ENCODE measurements at regions not wholly inside any gene's neighbourhood (a gene's known extent, or its start where the extent isn't known, plus 50 kb on each side); places are given as distances from the start of the nearest gene placed in this dataset.

DNA sequence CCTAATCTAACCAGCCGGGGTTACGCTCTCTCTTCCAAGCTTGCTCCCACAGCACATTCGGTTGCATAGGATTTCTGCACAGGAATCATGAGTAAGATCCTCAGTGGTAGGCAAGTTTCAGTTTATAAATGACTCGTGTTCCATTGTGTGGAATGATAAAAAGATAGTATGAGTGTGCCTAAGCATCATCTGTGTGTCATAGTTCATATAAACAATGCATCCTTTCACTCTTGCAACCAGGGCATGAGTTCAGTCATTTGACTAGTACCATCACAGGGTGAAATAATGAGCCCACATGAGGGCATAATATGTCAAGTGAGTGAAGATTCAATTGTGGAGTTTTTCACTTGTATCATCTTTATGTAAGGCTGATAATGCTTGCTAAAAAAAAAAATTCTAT, 417.1 kb upstream of the CDH2 start:
- no peak for TF ChIP-seq POLR2A (IDR thresholded peaks at IDR 0.05)
- TF ChIP-seq, protein P1, sequence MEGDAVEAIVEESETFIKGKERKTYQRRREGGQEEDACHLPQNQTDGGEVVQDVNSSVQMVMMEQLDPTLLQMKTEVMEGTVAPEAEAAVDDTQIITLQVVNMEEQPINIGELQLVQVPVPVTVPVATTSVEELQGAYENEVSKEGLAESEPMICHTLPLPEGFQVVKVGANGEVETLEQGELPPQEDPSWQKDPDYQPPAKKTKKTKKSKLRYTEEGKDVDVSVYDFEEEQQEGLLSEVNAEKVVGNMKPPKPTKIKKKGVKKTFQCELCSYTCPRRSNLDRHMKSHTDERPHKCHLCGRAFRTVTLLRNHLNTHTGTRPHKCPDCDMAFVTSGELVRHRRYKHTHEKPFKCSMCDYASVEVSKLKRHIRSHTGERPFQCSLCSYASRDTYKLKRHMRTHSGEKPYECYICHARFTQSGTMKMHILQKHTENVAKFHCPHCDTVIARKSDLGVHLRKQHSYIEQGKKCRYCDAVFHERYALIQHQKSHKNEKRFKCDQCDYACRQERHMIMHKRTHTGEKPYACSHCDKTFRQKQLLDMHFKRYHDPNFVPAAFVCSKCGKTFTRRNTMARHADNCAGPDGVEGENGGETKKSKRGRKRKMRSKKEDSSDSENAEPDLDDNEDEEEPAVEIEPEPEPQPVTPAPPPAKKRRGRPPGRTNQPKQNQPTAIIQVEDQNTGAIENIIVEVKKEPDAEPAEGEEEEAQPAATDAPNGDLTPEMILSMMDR (IDR thresholded peaks at IDR 0.05), result no peak

Data from uterus (tissue), 2 donors.